Activated CD8-positive, alpha-beta memory T cell treated with anti-CD3 and anti-CD28 coated beads, Interleukin-2, amount 50 U/mL, for 1 hour (primary cell): ENCODE measurements at regions not wholly inside any gene's neighbourhood (a gene's known extent, or its start where the extent isn't known, plus 50 kb on each side); places are given as distances from the start of the nearest gene placed in this dataset.
"Not testable (repeated sequence)": the region's sequence is repeated elsewhere in the genome, so short reads cannot be mapped to it uniquely, and the experiment has no call there.

Experiments used
- DNase-seq: peaks from one replicate; pipeline ENCODE4 v3.0.0-alpha.2; 2020; ENCODE audit errors: extremely low read depth

- not testable (repeated sequence) for DNase-seq
These were observed 174.3 kb upstream of the PLGLB2 start for GRCh38 chr2:87573386-87574192.

GRCh38 chr2:87574193-87575119 lies 173.4 kb upstream of the PLGLB2 start:
- not testable (repeated sequence) for DNase-seq

GRCh38 chr2:87575138-87575537 lies 172.7 kb upstream of the PLGLB2 start:
- DNase-seq: not testable (repeated sequence)

- not testable (repeated sequence) for DNase-seq
These were observed 170.5 kb upstream of the PLGLB2 start for GRCh38 chr2:87577358-87577757.

- DNase-seq: not testable (repeated sequence)
These were observed 165.7 kb upstream of the PLGLB2 start for GRCh38 chr2:87582152-87582551.

GRCh38 chr2:87582579-87582978 lies 165.3 kb upstream of the PLGLB2 start:
- DNase-seq: not testable (repeated sequence)

GRCh38 chr2:87583370-87583769 lies 164.5 kb upstream of the PLGLB2 start:
- not testable (repeated sequence) for DNase-seq

- not testable (repeated sequence) for DNase-seq
These were observed 164.1 kb upstream of the PLGLB2 start for GRCh38 chr2:87583803-87584202.

GRCh38 chr2:87584268-87584906 lies 163.5 kb upstream of the PLGLB2 start:
- not testable (repeated sequence) for DNase-seq

- not testable (repeated sequence) for DNase-seq
These were observed 160.0 kb upstream of the PLGLB2 start for GRCh38 chr2:87587934-87588333.

GRCh38 chr2:87592974-87593373 lies 154.9 kb upstream of the PLGLB2 start:
- not testable (repeated sequence) for DNase-seq

GRCh38 chr2:87593784-87594610 lies 153.9 kb upstream of the PLGLB2 start:
- not testable (repeated sequence) for DNase-seq

GRCh38 chr2:87594611-87594992 lies 153.3 kb upstream of the PLGLB2 start:
- DNase-seq: not testable (repeated sequence)

- DNase-seq: not testable (repeated sequence)
These were observed 152.9 kb upstream of the PLGLB2 start for GRCh38 chr2:87595017-87595416.

- not testable (repeated sequence) for DNase-seq
These were observed 146.9 kb upstream of the PLGLB2 start for GRCh38 chr2:87600961-87601360.

GRCh38 chr2:87602118-87602517 lies 145.8 kb upstream of the PLGLB2 start:
- DNase-seq: not testable (repeated sequence)

GRCh38 chr2:87602728-87603127 lies 145.2 kb upstream of the PLGLB2 start:
- DNase-seq: not testable (repeated sequence)

GRCh38 chr2:87603418-87604278 lies 144.2 kb upstream of the PLGLB2 start:
- DNase-seq: not testable (repeated sequence)

- DNase-seq: not testable (repeated sequence)
These were observed 143.5 kb upstream of the PLGLB2 start for GRCh38 chr2:87604279-87604818.

GRCh38 chr2:87604980-87605379 lies 142.9 kb upstream of the PLGLB2 start:
- not testable (repeated sequence) for DNase-seq
